Loucy (cell line): ENCODE measurements at regions not wholly inside any gene's neighbourhood (a gene's known extent, or its start where the extent isn't known, plus 50 kb on each side); places are given as distances from the start of the nearest gene placed in this dataset.

ENCODE experiments used
- EZH2phosphoT487 ChIP-seq: fragments of 200-600 bp; IDR thresholded peaks from 2 replicates; pipeline ENCODE4 v1.6.1; 2018; ENCODE audit warnings: antibody characterized with exemption, mild to moderate bottlenecking, moderate library complexity, borderline replicate concordance
- TF ChIP-seq, protein P1 (sequence below): fragments of 200-600 bp; sonication (generic); conservative IDR thresholded peaks from 2 replicates; pipeline ENCODE4 v1.5.1; 2014; ENCODE audit warnings: mild to moderate bottlenecking, antibody characterized with exemption, low read length

DNA sequence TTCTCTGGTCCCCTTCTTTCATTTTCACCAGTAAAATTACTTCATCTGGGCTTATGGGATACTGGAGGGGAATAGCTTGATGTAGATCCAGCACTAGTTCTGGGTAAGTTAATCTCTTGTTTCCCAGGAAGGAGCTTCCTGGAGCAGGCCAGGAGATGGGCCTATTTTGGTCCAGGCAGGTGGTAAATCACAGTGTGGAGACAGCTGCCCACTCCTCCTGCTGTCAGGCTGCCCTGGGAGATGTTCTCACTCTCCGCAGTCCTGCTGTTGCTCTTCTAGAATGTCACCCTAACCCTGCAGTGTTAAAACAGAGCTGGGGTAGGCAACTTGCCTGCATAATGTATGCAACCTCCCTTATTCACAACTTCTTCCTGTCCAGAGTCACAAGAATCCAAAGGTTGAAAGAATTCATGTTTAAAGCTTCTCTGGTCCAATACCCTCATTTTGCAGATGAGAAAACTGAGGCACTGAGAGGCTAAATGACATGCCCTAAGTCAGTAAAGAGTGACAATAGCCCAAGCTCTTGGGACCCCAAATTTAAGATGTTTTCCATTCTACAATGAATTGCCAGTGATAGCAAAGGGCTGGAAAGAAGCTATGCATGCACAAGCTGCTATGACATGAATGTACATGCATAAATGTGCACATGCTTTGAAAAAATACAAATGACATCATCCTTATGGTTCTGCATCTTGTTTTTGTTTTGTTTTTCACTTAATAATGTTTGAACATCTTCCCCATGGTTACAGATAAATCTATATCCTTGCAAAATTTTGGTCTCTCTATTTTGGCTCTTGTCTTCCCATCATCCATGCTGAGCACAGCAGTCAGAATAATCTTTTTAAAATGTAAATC is 71.8 kb upstream of the ADRA1B start:
- TF ChIP-seq, protein P1, sequence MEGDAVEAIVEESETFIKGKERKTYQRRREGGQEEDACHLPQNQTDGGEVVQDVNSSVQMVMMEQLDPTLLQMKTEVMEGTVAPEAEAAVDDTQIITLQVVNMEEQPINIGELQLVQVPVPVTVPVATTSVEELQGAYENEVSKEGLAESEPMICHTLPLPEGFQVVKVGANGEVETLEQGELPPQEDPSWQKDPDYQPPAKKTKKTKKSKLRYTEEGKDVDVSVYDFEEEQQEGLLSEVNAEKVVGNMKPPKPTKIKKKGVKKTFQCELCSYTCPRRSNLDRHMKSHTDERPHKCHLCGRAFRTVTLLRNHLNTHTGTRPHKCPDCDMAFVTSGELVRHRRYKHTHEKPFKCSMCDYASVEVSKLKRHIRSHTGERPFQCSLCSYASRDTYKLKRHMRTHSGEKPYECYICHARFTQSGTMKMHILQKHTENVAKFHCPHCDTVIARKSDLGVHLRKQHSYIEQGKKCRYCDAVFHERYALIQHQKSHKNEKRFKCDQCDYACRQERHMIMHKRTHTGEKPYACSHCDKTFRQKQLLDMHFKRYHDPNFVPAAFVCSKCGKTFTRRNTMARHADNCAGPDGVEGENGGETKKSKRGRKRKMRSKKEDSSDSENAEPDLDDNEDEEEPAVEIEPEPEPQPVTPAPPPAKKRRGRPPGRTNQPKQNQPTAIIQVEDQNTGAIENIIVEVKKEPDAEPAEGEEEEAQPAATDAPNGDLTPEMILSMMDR: no peak
- no peak for TF ChIP-seq EZH2phosphoT487
